ENCODE measurements at regions not wholly inside any gene's neighbourhood (a gene's known extent, or its start where the extent isn't known, plus 50 kb on each side); places are given as distances from the start of the nearest gene placed in this dataset.
"Not testable (repeated sequence)": the region's sequence is repeated elsewhere in the genome, so short reads cannot be mapped to it uniquely, and the experiment has no call there.

GRCh38 chr16:50448981-50449380 is 80.2 kb upstream of the BRD7 start:
- no peak for DNase-seq

GRCh38 chr16:50448522-50448921 is 79.7 kb upstream of the BRD7 start:
- DNase-seq = no peak

DNA sequence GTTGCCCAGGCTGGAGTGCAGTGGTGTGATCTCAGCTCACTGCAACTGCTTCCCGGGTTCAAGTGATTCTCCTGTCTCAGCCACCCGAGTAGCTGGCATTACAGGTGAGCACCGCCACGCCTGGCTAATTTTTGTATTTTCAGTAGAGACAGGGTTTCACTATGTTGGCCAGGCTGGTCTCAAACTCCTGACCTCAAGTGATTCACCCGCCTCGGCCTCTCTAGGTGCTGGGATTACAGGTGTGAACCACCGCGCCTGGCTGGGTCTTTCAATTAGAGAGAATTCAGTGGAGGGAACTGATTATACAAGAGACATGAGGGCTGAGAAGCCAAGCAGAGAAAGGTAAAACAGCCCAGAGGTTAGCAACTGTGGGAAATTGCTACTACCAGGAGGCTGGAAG is 78.6 kb upstream of the BRD7 start:
- not testable (repeated sequence) for DNase-seq

- no peak for DNase-seq
These were observed 78.1 kb upstream of the BRD7 start for GRCh38 chr16:50446861-50447260.

DNA sequence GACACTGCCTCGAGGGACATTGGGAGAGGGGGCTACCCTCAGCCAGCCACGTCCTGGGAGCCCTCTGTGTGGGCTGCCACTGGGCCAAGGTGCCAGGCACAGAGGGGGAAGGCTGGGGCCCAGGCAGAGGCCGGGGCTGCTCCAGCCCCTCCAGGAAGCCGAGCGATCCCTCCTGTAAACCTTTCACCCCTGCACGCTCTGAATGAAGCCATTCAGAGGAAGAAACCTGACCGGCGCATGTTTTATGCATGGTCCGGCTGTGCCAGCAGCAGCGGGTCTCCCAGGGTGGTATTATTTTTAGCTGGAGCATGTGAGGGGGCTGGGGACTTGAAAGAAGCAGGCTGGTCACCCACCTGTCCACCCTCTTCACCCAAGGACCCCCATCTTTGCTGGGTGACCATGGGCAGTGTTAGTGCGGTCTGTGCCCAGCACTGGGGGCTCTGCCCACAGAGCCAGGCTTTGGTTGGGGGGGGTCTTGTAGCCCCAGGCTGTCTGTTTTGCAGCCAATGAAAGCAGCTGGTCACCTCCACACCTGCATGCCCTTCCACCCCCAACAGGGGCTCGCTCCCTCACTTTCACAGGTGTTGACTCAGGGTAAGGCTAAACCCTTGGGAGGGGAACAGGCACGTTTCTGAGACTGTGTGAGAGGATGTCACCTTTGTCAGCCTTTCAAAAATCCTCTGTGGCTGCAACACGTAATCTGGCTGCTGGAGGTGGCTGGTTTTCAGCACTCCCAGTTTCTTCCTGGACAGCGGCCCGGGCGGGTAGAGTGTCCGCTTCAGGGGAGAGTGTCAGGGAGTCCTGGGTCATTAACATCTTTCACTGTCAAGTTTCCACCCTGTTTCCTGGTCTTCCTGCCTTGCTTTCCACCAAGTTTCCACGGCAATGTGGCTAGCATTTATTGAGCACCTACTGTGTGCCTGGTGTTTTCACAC is 77.1 kb upstream of the BRD7 start:
- DNase-seq = no peak

- no peak for DNase-seq
These were observed 75.7 kb upstream of the BRD7 start for GRCh38 chr16:50444526-50444925.

- DNase-seq = no peak
These were observed 73.4 kb upstream of the BRD7 start for GRCh38 chr16:50442221-50442620.

DNA sequence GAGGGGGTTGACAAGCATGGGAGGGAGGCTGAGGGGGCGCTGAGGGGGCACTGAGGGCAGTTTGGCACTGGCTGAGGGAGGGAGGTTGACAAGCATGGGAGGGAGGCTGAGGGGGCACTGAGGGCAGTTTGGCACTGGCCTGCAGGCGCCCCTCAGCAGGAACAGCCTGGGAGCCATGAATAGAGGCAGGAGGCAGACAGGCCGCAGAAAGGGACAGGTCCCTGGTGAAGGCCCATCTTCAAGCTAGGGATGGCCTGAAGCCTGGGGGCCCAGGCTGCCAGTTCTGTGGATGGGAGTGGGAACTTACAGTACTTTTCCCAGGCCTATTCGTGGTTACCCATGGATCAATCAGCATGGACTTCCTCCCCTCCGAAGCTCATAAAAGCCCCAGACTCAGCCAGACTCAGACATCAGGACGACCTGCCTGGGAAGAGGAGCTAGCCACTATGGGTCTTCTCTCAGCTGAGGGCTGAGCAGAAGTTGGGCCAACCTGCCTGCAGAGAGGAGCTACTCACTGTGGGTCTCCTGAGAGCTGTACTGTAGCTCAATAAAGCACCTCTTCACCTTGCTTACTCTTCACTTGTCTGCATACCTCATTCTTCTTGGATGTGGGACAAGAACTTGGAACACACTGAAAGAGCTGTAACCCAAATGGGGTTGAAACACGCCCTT is 72.8 kb upstream of the BRD7 start:
- no peak for DNase-seq

DNA sequence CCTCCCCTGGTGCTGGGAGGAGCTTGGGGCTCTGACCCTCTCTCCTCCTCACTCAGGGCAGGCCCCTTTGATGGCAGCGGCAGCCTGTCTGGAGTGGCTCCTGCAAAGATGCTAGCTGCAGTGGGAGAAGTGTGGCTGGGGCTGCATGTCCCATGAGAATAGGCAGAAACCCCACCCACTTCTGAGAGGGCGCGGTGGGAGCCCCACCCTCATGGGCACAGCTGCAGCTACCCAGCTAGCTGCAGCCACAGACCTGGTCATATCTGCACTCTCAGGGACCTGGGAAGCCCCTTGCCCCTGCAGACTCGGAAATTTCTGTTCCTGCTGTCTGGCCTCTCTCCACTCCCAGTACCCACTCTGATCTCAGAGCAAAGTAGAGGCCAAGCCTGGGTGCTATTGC is 72.2 kb upstream of the BRD7 start:
- no peak for DNase-seq

DNA sequence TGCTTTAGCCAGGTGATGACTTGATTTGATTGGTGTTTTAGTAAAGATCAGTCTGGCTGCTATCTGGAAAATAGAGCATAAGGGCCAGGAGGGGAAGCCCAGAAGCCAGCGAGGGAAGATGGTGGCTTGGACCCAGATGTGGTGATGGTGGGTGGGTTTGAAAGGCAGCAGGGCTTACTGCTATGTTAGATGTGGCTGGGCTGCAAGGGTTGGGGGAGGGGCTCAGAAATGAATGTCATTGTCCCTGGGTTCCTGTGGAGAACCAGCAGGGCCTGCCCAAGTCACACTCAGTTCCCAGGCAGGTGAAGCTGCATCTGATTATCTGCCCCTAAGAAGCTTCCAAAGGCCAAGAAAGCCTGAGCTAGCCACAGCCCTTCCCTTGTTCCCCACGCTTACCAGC is 71.7 kb upstream of the BRD7 start:
- DNase-seq = no peak

DNA sequence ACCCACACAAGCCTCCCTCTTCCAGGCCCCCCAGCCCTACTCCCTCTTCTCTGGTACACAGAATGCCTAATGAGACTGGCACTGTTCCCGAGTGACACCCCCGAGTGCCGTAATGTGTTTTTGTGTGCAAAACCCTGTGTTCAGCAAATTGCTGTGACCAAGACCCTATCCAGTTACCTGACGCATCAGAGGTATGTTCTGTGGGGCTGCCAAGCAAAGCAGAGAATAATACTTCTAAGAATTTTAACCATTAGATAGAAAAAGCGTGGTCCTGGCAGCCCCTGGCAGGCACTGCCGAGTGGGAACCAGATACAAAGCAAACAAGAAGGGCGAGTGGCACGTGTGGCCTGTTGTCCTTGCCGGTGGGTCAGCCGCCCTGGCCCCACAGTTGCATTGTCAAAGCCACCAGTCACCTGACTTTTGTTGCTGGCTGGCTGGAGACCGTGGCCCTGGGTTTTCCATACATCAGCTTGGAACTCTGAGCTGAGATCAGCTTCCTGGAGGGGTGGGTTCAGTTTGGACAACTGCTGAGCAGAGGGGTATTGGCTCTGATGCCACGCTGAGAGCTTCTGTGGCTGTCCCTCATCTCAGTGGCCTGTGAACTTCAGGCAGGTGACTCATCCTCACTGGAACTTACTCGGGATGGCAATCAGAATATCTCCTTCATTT is 69.1 kb upstream of the BRD7 start:
- no peak for DNase-seq

GRCh38 chr16:50436271-50436670 is 67.5 kb upstream of the BRD7 start:
- DNase-seq = no peak

DNA sequence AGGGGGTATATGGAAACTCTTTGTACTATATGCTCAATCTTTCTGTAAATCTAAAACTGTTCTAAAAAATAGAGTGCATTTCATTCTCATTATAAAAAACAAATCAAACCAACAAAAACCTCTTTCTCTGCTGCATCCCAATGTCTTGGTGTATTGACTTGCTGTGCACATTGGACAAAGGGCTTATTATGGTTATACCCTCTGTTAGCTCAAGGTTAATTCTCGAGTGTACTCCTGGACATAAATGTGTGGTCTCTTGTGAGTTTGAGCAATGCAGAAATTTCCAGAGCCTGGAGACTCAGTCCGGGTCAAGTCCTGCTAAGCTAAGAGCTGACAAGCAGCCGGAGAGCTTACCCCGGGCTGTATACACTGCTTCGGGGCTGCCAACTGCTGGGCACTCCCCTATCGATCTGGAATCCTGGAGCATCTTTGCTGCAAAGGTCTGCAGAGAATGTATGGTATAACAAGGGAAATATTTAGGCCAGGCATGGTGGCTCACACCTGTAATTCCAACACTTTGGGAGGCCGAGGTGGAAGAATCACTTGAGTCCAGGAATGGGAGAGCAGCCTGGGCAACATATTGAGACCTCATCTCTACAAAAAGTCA is 66.2 kb upstream of the BRD7 start:
- DNase-seq = no peak

- DNase-seq = no peak
These were observed 61.3 kb upstream of the BRD7 start for GRCh38 chr16:50430076-50430475.

DNA sequence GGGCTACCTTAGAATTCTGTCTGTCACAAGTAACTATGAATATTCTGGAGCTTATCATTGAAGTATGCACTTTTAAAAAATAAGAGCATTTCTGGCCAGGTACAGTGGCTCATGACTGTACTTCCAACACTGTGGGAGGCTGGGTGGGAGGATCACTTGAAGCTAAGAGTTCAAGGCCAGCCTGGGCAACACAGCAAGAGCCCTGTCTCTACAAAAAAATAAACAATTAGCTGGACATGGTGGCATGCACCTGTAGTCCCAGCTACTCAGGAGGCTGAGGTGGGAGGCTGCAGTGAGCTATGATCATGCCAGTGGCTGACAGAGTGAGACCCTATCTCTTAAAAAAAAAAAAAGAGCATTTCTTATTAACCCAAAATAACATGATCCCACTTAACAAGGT is 60.0 kb upstream of the BRD7 start:
- no peak for DNase-seq

DNA sequence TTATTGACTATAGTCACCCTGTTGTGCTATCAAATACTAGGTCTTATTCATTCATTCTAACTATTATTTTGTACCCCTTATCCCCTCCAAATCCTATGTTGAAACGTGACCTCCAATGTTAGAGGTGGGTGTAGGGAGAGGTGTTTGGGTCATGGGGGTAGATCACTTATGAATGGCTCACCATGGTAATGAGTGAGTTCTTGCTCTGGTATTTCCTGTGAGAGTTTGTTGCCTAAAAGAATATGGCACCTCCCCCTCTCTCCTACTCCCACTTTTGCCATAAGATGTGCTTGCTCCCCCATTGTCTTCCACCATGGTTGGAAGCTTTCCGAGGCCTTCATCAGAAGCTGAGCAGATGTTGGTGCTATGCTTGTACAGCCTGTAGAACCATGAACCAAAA is 59.3 kb upstream of the BRD7 start:
- no peak for DNase-seq

GRCh38 chr16:50427107-50427506 is 58.3 kb upstream of the BRD7 start:
- DNase-seq = no peak

DNA sequence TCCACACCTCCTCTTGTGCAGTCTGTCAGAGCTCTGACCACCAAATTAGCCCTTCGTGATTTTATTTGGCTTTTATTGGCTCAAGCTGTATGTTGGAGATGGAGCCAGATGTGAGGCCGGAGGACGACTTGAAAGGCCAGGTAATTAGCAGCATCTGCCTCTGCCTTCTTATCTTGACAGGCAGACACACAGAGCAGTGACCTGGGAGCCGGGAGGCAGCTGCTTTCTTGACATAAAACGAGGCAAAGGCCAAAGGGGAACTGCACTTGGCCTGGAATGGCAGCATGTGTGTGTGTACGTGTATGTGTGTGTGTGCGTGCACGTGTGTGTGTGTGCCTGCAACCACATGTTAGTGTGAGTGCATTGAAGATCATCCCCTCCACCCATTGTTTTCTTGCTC is 56.9 kb upstream of the BRD7 start:
- DNase-seq = no peak

DNA sequence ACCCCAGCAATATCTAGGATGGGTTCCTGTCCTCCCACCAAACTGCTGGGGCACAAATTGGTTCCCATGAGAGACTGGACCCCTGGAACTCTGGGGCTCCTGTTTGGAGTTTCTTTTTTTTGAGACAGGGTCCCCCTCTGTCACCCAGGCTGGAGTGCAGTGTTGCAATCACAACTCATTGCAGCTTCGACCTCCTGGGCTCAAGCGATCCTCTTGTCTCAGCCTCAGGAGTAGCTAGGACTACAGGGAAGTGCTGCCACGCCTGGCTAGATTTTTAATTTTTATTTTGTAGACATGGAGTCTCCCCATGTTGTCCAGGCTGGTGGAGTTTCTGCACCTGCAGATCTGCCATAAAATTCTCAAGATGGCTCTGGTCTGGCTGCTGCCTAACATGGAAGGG is 56.3 kb upstream of the BRD7 start:
- no peak for DNase-seq

- no peak for DNase-seq
These were observed 54.1 kb upstream of the BRD7 start for GRCh38 chr16:50422926-50423325.

DNA sequence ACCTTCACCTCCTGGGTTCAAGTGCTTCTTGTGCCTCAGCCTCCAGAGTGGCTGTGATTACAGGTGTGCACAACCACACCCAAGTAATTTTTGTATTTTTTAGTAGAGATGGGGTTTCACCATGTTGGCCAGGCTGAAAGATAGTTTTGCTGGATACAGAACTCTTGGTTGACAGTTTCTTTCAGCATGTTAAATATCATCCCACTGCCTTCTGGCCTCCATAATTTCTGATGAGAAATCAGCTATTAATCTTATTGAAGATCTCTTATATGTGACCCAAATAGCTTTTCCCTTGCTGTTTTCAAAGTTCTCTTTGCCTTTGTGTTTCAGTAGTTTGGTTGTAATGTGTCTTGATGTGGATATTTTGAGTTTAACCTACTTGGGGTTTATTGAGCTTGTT is 50.3 kb upstream of the BRD7 start:
- DNase-seq = no peak

All from NCI-H2107 (cell line).